OCI-LY1 (cell line): ENCODE measurements at regions not wholly inside any gene's neighbourhood (a gene's known extent, or its start where the extent isn't known, plus 50 kb on each side); places are given as distances from the start of the nearest gene placed in this dataset.

Source experiments
- H2AFZ ChIP-seq: fragments of 200-600 bp; sonication (generic), shearing (Covaris generic); 2 replicates; pipeline ENCODE4 v1.6.0; 2014; ENCODE audit warnings: antibody characterized with exemption, mild to moderate bottlenecking, low read length
- H3F3A ChIP-seq: fragments of 200-600 bp; sonication (generic), shearing (Covaris generic); 2 replicates; pipeline ENCODE4 v1.6.0; 2014; ENCODE audit warnings: mild to moderate bottlenecking, antibody characterized with exemption, low read length, moderate library complexity; ENCODE audit not compliant: insufficient read depth
- H3K27ac ChIP-seq: fragments of 200-600 bp; sonication (generic); 2 replicates; pipeline ENCODE4 v1.5.1; 2014; ENCODE audit warnings: low read length, mixed run types, mild to moderate bottlenecking, low read depth; ENCODE audit not compliant: poor library complexity, severe bottlenecking
- H3K27me3 ChIP-seq: fragments of 200-600 bp; sonication (generic); 2 replicates; pipeline ENCODE4 v1.6.0; 2014; ENCODE audit warnings: antibody characterized with exemption, mild to moderate bottlenecking, low read length, moderate library complexity; ENCODE audit not compliant: insufficient read depth
- H3K36me3 ChIP-seq: fragments of 200-600 bp; sonication (generic); 2 replicates; pipeline ENCODE4 v1.6.1; 2014; ENCODE audit warnings: mild to moderate bottlenecking, antibody characterized with exemption, low read length, moderate library complexity, mixed read lengths; ENCODE audit not compliant: insufficient read depth
- H3K4me1 ChIP-seq: fragments of 200-600 bp; sonication (generic); 2 replicates; pipeline ENCODE4 v1.5.1; 2014; ENCODE audit warnings: mild to moderate bottlenecking, low read length, moderate library complexity; ENCODE audit not compliant: insufficient read depth, severe bottlenecking
- H3K4me2 ChIP-seq: fragments of 200-600 bp; sonication (generic), shearing (Covaris generic); 2 replicates; pipeline ENCODE4 v1.6.1; 2014; ENCODE audit warnings: low read length
- H3K4me3 ChIP-seq: fragments of 200-600 bp; sonication (generic); 2 replicates; pipeline ENCODE4 v1.5.1; 2014; ENCODE audit warnings: low read length, low read depth, mild to moderate bottlenecking, mixed read lengths; ENCODE audit not compliant: poor library complexity, severe bottlenecking
- H3K79me2 ChIP-seq: fragments of 200-600 bp; shearing (Covaris generic); 2 replicates; pipeline ENCODE4 v1.6.1; 2016; ENCODE audit warnings: mixed run types, low read length, mixed read lengths; ENCODE audit not compliant: insufficient read depth
- H3K9ac ChIP-seq: fragments of 200-600 bp; sonication (generic), shearing (Covaris generic); 2 replicates; pipeline ENCODE4 v1.6.1; 2014; ENCODE audit warnings: mild to moderate bottlenecking, low read length, mixed read lengths
- H3K9me2 ChIP-seq: fragments of 200-600 bp; sonication (generic), shearing (Covaris generic); 2 replicates; pipeline ENCODE4 v1.6.1; 2014; ENCODE audit warnings: low read depth, mild to moderate bottlenecking, low read length, mixed read lengths
- H3K9me3 ChIP-seq: fragments of 200-600 bp; shearing (Covaris generic); 2 replicates; pipeline ENCODE4 v1.6.1; 2014; ENCODE audit warnings: low read length, mixed read lengths
- H4K20me1 ChIP-seq: fragments of 200-600 bp; sonication (generic), shearing (Covaris generic); 2 replicates; pipeline ENCODE4 v1.6.0; 2016; ENCODE audit warnings: mild to moderate bottlenecking, low read length; ENCODE audit not compliant: insufficient read depth
- CTCF ChIP-seq: fragments of 200-600 bp; sonication (generic), shearing (Covaris generic); IDR thresholded peaks from 2 replicates; pipeline ENCODE4 v1.5.1; 2017; ENCODE audit warnings: mild to moderate bottlenecking, antibody characterized with exemption, low read length, moderate library complexity, mixed read lengths
- EZH2 ChIP-seq: fragments of 200-600 bp; sonication (generic), shearing (Covaris generic); IDR thresholded peaks from 2 replicates; pipeline ENCODE4 v1.8.0; 2017; ENCODE audit warnings: borderline replicate concordance, mixed run types, mild to moderate bottlenecking, antibody characterized with exemption, low read length, moderate library complexity, mixed read lengths

DNA sequence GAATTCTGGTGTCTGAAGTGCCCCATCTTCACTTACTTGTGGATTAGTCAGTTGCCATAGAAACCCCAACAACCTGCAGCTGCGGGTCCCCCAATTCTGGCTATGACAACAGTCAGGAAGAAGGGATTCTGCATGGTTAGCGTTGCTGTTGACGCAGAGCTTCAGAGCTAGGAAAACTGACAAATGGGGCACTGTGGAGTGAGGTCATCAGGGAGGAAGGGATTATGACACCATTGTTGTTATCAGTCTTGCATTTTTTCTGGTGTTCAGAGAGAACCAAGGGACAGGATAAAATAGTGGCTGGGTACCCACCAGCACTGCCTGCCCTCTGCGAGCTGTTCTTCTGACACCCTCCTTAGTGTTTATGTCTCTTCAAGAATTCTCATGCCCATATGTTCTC lies 367.7 kb upstream of the ARRDC4 start:
- H3K4me3 ChIP-seq: no peak overlapping the region
- no peak for TF ChIP-seq EZH2
- TF ChIP-seq CTCF: no peak

DNA sequence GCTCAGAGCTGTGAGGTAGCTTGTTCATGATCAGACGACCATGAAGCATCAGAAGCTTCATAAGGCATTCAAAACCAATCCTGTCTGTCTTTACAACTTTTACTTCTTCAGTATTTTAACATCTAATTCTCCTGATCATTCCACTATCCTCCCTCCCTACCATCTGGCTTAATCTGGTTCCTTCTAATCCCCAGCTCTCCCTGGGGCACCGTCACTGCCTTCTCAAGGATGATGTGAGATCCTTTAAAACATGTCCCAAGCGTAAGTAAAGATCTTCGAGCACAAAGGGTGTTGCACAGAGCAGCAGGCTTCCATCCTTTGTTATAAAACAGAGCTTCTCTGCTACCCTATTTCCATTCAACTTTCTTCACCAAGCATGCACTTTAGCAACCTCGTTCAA lies 362.7 kb upstream of the ARRDC4 start:
- no peak overlapping the region for H3K9ac ChIP-seq

More for the DNA sequence above, 367.7 kb upstream of the ARRDC4 start:
- H2AFZ ChIP-seq: no peak overlapping the region
- H3K9ac ChIP-seq: no peak overlapping the region
- H3K9me2 ChIP-seq: no peaks in the 10 kb centered on the region
- no peaks in the 10 kb centered on the region for H3K79me2 ChIP-seq
- H4K20me1 ChIP-seq: no peaks in the 10 kb centered on the region
- no peaks in the 10 kb centered on the region for H3K4me1 ChIP-seq
- H3K27me3 ChIP-seq: no peaks in the 10 kb centered on the region
- H3F3A ChIP-seq: no peaks in the 10 kb centered on the region
- no peak overlapping the region for H3K27ac ChIP-seq
- no peaks in the 10 kb centered on the region for H3K9me3 ChIP-seq
- no peak overlapping the region for H3K4me2 ChIP-seq
- H3K36me3 ChIP-seq: no peaks in the 10 kb centered on the region

GRCh38 chr15:97598353-97598798 lies 362.1 kb upstream of the ARRDC4 start:
- Histone ChIP-seq H3K9ac (no peak overlapping the region), H3K4me1 (no peaks in the 10 kb centered on the region), H3K9me2 (no peaks in the 10 kb centered on the region), H3K36me3 (no peaks in the 10 kb centered on the region), H4K20me1 (no peaks in the 10 kb centered on the region), H3K4me2 (no peak overlapping the region), H3K4me3 (no peak overlapping the region), H3K27ac (no peak overlapping the region), H3K27me3 (no peaks in the 10 kb centered on the region), H2AFZ (no peak overlapping the region), H3F3A (no peaks in the 10 kb centered on the region), H3K79me2 (no peaks in the 10 kb centered on the region), H3K9me3 (no peaks in the 10 kb centered on the region)
- TF ChIP-seq EZH2 (no peak), CTCF (no peak)

More for the DNA sequence above, 362.7 kb upstream of the ARRDC4 start:
- Histone ChIP-seq H3F3A (no peaks in the 10 kb centered on the region), H3K4me3 (no peak overlapping the region), H3K27ac (no peak overlapping the region), H3K4me2 (no peak overlapping the region), H3K4me1 (no peaks in the 10 kb centered on the region), H3K79me2 (no peaks in the 10 kb centered on the region), H3K9me2 (no peaks in the 10 kb centered on the region), H3K27me3 (no peaks in the 10 kb centered on the region), H3K9me3 (no peaks in the 10 kb centered on the region), H3K36me3 (no peaks in the 10 kb centered on the region), H4K20me1 (no peaks in the 10 kb centered on the region), H2AFZ (no peak overlapping the region)
- no peak for TF ChIP-seq EZH2
- TF ChIP-seq CTCF: no peak
